ENCODE measurements at regions not wholly inside any gene's neighbourhood (a gene's known extent, or its start where the extent isn't known, plus 50 kb on each side); places are given as distances from the start of the nearest gene placed in this dataset.

GRCh38 chr2:8196316-8196715, 485.5 kb upstream of the ID2 start:
- H3K9me3 ChIP-seq (replicated peaks in 1 of 3), result no peaks in the 10 kb centered on the region
- no peak overlapping the region for H3K27ac ChIP-seq
- H3K4me1 ChIP-seq (replicated peaks in 1 of 2), result no peaks in the 10 kb centered on the region
- H3K36me3 ChIP-seq (replicated peaks in 1 of 2), result no peaks in the 10 kb centered on the region
- no peaks in the 10 kb centered on the region for H3K27me3 ChIP-seq
- whole genome bisulfite sequencing, 4 donors, result 91 to 95% (median 91%) methylated on average over 3 of the region's 3 CpGs
- TF ChIP-seq POLR2A (IDR thresholded peaks at IDR 0.05) (no peak), CTCF (IDR thresholded peaks at IDR 0.05) (no peak)
- H3K4me3 ChIP-seq, result no peak overlapping the region
- no peak for DNase-seq
- intact Hi-C loops (cut with DNase I), result no loop called here

GRCh38 chr2:8197101-8197500, 484.8 kb upstream of the ID2 start:
- no peak for TF ChIP-seq CTCF (IDR thresholded peaks at IDR 0.05)
- TF ChIP-seq POLR2A (IDR thresholded peaks at IDR 0.05), result no peak
- no peaks in the 10 kb centered on the region for H3K9me3 ChIP-seq (replicated peaks in 1 of 3)
- WGBS, 4 donors, result 88 to 95% (median 89%) methylated on average over 4 of the region's 4 CpGs
- H3K4me1 ChIP-seq (replicated peaks in 1 of 2), result no peaks in the 10 kb centered on the region
- H3K4me3 ChIP-seq, result no peak overlapping the region
- no peaks in the 10 kb centered on the region for H3K27me3 ChIP-seq
- no peak for DNase-seq
- intact Hi-C loops (cut with DNase I), result no loop called here
- no peak overlapping the region for H3K27ac ChIP-seq
- H3K36me3 ChIP-seq (replicated peaks in 1 of 2), result no peaks in the 10 kb centered on the region

- Histone ChIP-seq H3K36me3 (replicated peaks in 1 of 2) (no peaks in the 10 kb centered on the region), H3K9me3 (replicated peaks in 1 of 3) (no peaks in the 10 kb centered on the region), H3K27ac (no peak overlapping the region), H3K27me3 (no peaks in the 10 kb centered on the region), H3K4me1 (replicated peaks in 1 of 2) (no peaks in the 10 kb centered on the region), H3K4me3 (no peak overlapping the region)
- intact Hi-C loops (cut with DNase I), result no loop called here
- no peak for DNase-seq
- WGBS, 4 donors, result 94 to 97% (median 95%) methylated on average over 1 of the region's 1 CpG
- TF ChIP-seq CTCF (IDR thresholded peaks at IDR 0.05) (no peak), POLR2A (IDR thresholded peaks at IDR 0.05) (no peak)
These were observed 484.0 kb upstream of the ID2 start for GRCh38 chr2:8197825-8198224.

- Histone ChIP-seq H3K9me3 (replicated peaks in 1 of 3) (no peaks in the 10 kb centered on the region), H3K36me3 (replicated peaks in 1 of 2) (no peaks in the 10 kb centered on the region), H3K27me3 (no peaks in the 10 kb centered on the region), H3K4me3 (no peak overlapping the region), H3K27ac (no peak overlapping the region), H3K4me1 (replicated peaks in 1 of 2) (no peaks in the 10 kb centered on the region)
- 73 to 87% (median 80%) methylated on average over 1 of the region's 1 CpG for WGBS, 4 donors
- DNase-seq, result no peak
- TF ChIP-seq CTCF (IDR thresholded peaks at IDR 0.05) (no peak), POLR2A (IDR thresholded peaks at IDR 0.05) (no peak)
- intact Hi-C loops (cut with DNase I), result no loop called here
These were observed 483.0 kb upstream of the ID2 start for GRCh38 chr2:8198766-8199382.

Data from adrenal gland (tissue), 9 donors.